ENCODE measurements at regions not wholly inside any gene's neighbourhood (a gene's known extent, or its start where the extent isn't known, plus 50 kb on each side); places are given as distances from the start of the nearest gene placed in this dataset.

DNA sequence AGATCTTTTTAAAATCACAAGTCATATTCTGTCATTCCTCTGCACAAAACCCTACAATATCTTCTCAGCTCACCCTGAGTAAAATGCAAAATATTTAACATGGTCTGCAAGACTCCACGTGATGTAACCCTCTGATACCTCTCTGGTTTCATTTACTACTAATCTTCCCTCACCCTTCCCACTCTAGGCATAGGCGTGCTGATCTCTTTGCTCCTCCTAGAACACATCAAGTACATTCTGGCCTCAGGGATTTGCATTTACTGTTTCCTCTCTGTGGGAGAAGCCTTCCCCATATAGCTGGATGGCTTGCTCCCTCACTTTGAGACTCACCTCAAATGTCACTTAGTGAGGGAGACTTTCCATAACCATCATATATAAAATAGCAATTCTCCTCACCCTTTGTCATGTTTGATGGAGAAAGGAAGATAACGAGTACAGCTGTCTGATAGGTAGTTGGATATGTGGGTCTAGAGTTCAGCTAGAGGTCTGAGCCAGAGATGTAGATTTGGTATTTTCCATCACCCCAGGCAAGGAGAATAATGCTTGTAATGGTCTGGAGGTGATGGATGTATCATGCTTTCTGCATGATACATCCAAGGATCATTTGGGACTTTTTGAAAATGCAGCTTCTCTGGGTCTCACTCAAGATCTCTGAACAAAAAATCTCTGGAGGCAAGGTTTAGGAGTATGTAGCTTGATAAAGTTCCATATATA, 123.9 kb upstream of the VAMP7 start:
- Histone ChIP-seq H3K27ac (replicated peaks) (no peak overlapping the region), H3K4me3 (replicated peaks; ENCODE audit: insufficient read depth, low read length) (no peak overlapping the region), H3K27me3 (ENCODE audit: insufficient read depth, poor library complexity, severe bottlenecking) (no peaks in the 10 kb centered on the region)
- TF ChIP-seq POLR2AphosphoS5 (IDR thresholded peaks at IDR 0.05; ENCODE audit: low read depth) = no peak
- TF ChIP-seq, protein P1, sequence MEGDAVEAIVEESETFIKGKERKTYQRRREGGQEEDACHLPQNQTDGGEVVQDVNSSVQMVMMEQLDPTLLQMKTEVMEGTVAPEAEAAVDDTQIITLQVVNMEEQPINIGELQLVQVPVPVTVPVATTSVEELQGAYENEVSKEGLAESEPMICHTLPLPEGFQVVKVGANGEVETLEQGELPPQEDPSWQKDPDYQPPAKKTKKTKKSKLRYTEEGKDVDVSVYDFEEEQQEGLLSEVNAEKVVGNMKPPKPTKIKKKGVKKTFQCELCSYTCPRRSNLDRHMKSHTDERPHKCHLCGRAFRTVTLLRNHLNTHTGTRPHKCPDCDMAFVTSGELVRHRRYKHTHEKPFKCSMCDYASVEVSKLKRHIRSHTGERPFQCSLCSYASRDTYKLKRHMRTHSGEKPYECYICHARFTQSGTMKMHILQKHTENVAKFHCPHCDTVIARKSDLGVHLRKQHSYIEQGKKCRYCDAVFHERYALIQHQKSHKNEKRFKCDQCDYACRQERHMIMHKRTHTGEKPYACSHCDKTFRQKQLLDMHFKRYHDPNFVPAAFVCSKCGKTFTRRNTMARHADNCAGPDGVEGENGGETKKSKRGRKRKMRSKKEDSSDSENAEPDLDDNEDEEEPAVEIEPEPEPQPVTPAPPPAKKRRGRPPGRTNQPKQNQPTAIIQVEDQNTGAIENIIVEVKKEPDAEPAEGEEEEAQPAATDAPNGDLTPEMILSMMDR (IDR thresholded peaks at IDR 0.05; ENCODE audit: insufficient read depth, low read length) = no peak
- DNase-seq (ENCODE audit: low read depth in 1 of 2, low spot score in 1 of 2) = no peak

DNA sequence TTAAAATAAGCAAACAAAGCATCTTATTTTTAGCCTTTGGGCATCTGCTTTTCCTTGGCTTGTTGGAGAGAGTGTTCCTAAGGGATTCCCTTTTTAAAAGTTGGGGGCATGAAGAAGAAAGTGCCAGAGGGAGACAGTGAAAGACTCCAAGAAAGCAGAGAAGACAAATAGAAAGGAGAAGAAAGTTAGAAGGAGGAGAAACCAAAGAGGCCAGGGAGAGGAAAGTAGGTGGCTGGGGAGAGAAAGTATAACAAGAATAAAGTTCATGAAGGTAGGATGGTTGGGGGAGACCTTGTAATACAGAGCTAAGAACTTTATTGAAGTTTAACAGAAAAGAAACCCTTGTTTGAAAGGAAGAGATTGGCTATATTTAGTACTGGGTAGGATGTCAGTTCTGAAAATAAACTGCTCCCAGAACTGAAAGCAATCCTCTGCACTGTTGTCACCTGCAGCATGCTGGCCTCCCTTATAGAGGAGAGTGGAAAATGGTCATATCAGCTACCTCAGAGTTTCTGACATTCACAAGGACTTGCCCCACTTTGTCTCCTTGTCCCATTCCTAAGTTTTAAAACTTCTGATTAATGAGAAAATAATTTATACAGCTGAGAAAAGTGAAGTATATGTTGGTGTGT, 125.3 kb upstream of the VAMP7 start:
- no peak overlapping the region for H3K27ac ChIP-seq (replicated peaks)
- TF ChIP-seq, protein P2, sequence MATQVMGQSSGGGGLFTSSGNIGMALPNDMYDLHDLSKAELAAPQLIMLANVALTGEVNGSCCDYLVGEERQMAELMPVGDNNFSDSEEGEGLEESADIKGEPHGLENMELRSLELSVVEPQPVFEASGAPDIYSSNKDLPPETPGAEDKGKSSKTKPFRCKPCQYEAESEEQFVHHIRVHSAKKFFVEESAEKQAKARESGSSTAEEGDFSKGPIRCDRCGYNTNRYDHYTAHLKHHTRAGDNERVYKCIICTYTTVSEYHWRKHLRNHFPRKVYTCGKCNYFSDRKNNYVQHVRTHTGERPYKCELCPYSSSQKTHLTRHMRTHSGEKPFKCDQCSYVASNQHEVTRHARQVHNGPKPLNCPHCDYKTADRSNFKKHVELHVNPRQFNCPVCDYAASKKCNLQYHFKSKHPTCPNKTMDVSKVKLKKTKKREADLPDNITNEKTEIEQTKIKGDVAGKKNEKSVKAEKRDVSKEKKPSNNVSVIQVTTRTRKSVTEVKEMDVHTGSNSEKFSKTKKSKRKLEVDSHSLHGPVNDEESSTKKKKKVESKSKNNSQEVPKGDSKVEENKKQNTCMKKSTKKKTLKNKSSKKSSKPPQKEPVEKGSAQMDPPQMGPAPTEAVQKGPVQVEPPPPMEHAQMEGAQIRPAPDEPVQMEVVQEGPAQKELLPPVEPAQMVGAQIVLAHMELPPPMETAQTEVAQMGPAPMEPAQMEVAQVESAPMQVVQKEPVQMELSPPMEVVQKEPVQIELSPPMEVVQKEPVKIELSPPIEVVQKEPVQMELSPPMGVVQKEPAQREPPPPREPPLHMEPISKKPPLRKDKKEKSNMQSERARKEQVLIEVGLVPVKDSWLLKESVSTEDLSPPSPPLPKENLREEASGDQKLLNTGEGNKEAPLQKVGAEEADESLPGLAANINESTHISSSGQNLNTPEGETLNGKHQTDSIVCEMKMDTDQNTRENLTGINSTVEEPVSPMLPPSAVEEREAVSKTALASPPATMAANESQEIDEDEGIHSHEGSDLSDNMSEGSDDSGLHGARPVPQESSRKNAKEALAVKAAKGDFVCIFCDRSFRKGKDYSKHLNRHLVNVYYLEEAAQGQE (IDR thresholded peaks at IDR 0.05; ENCODE audit: insufficient replicate concordance, low read depth) = no peak
- TF ChIP-seq GABPA (IDR thresholded peaks at IDR 0.05; ENCODE audit: low read depth) (no peak), POLR2AphosphoS5 (IDR thresholded peaks at IDR 0.05; ENCODE audit: low read depth) (no peak)
- no peak for DNase-seq (ENCODE audit: low read depth in 1 of 2, low spot score in 1 of 2)
- H3K4me3 ChIP-seq (replicated peaks; ENCODE audit: insufficient read depth, low read length) = no peak overlapping the region
- no peaks in the 10 kb centered on the region for H3K27me3 ChIP-seq (ENCODE audit: insufficient read depth, poor library complexity, severe bottlenecking)

DNA sequence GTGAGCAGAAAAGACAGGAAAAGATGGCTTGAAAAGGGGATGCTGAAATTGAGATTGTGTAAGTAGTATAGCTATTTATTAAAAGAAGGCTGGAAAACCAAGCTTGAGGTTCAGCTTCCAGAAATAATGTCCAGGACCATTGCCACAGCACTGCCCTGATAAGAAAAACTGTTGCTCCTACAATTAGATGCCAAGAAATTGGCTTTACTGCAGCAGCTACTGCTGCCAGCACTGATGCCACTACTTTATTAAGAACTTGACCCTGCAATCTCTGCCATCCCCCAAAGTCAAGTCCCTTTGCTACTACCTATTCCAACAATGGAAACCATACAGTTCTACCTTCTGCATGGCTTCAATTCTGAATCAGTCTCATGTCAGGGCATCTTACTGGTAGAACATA, 130.0 kb upstream of the VAMP7 start:
- H3K4me3 ChIP-seq (replicated peaks; ENCODE audit: insufficient read depth, low read length) = no peak overlapping the region
- no peak for TF ChIP-seq POLR2AphosphoS5 (IDR thresholded peaks at IDR 0.05; ENCODE audit: low read depth)
- TF ChIP-seq, protein P1 (IDR thresholded peaks at IDR 0.05; ENCODE audit: insufficient read depth, low read length) = no peak
- no peak for TF ChIP-seq SPI1 (IDR thresholded peaks at IDR 0.05; ENCODE audit: borderline replicate concordance, low read depth)
- TF ChIP-seq, protein P2 (IDR thresholded peaks at IDR 0.05; ENCODE audit: insufficient replicate concordance, low read depth) = no peak
- no peak for TF ChIP-seq GABPA (IDR thresholded peaks at IDR 0.05; ENCODE audit: low read depth)
- H3K27me3 ChIP-seq (ENCODE audit: insufficient read depth, poor library complexity, severe bottlenecking) = no peaks in the 10 kb centered on the region
- H3K27ac ChIP-seq (replicated peaks) = no peak overlapping the region
- no peak for DNase-seq (ENCODE audit: low read depth in 1 of 2, low spot score in 1 of 2)

DNA sequence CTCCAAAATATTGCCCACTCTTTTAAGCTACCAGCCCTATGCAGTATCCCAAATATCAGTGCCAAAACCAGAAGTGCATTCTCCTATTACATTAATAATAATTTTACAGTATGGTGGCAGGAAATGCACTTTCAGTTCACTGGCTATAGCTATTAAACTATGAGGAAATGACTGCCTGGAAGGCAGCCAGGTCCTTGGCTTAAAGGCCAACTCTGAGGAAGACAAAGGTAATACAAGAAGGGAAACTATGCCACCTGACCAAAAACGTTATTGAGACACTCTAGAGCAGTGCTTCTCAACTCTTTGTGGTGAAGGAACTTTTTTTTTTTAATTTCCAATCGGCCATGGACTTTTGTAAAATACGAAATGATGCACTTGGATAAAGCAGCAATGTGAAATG, 133.6 kb upstream of the VAMP7 start:
- Histone ChIP-seq H3K27ac (replicated peaks) (peak overlapping the region; percentile 26; the same call in 1 of the 2 replicates), H3K4me3 (replicated peaks; ENCODE audit: insufficient read depth, low read length) (no peak overlapping the region), H3K27me3 (ENCODE audit: insufficient read depth, poor library complexity, severe bottlenecking) (no peaks in the 10 kb centered on the region)
- TF ChIP-seq, protein P2 (IDR thresholded peaks at IDR 0.05; ENCODE audit: insufficient replicate concordance, low read depth) = no peak
- no peak for TF ChIP-seq POLR2AphosphoS5 (IDR thresholded peaks at IDR 0.05; ENCODE audit: low read depth)
- TF ChIP-seq GABPA (IDR thresholded peaks at IDR 0.05; ENCODE audit: low read depth) = no peak
- TF ChIP-seq SPI1 (IDR thresholded peaks at IDR 0.05; ENCODE audit: borderline replicate concordance, low read depth) = peak; percentile 33; the same call in 1 of the 2 replicates
- TF ChIP-seq, protein P1 (IDR thresholded peaks at IDR 0.05; ENCODE audit: insufficient read depth, low read length) = no peak
- DNase-seq (ENCODE audit: low read depth in 1 of 2, low spot score in 1 of 2) = peak; percentile 14 to 68
